HCT116 (cell line): ENCODE measurements at regions not wholly inside any gene's neighbourhood (a gene's known extent, or its start where the extent isn't known, plus 50 kb on each side); places are given as distances from the start of the nearest gene placed in this dataset.

Experiments
- EGR1 ChIP-seq: IDR thresholded peaks from 2 replicates; pipeline ENCODE4 v1.6.1; 2012; ENCODE audit warnings: low read depth
- EZH2 ChIP-seq: fragments of 200-600 bp; sonication (generic); IDR thresholded peaks from 2 replicates; pipeline ENCODE4 v1.6.1; 2017; ENCODE audit warnings: antibody characterized with exemption, mixed run types
- EZH2phosphoT487 ChIP-seq: fragments of 200-600 bp; IDR thresholded peaks from 2 replicates; pipeline ENCODE4 v1.6.1; 2018; ENCODE audit warnings: antibody characterized with exemption, borderline replicate concordance
- POLR2A ChIP-seq: IDR thresholded peaks from 2 replicates; pipeline ENCODE4 v1.7.0; 2011; ENCODE audit warnings: borderline replicate concordance; ENCODE audit not compliant: insufficient read depth, insufficient read length; ENCODE audit errors: extremely low read depth
- TF ChIP-seq, protein P1 (sequence below), 3 experiments: fragments of 200-600 bp in 1 of 3; sonication (generic) in 1 of 3; IDR thresholded peaks in 2 of 3; conservative IDR thresholded peaks in 1 of 3; 2 replicates each; pipeline ENCODE4 v1.5.1; 2012 to 2017; ENCODE audit warnings: low read depth in 2 of 3, low read length in 2 of 3, antibody characterized with exemption in 1 of 3, borderline replicate concordance in 1 of 3, control low read depth in 1 of 3, mild to moderate bottlenecking in 1 of 3, mixed read lengths in 1 of 3, mixed run types in 1 of 3, moderate library complexity in 1 of 3; ENCODE audit not compliant: insufficient read depth in 1 of 3

GRCh38 chr12:69117566-69118266, 121.7 kb upstream of the CPSF6 start:
- TF ChIP-seq, protein P1, sequence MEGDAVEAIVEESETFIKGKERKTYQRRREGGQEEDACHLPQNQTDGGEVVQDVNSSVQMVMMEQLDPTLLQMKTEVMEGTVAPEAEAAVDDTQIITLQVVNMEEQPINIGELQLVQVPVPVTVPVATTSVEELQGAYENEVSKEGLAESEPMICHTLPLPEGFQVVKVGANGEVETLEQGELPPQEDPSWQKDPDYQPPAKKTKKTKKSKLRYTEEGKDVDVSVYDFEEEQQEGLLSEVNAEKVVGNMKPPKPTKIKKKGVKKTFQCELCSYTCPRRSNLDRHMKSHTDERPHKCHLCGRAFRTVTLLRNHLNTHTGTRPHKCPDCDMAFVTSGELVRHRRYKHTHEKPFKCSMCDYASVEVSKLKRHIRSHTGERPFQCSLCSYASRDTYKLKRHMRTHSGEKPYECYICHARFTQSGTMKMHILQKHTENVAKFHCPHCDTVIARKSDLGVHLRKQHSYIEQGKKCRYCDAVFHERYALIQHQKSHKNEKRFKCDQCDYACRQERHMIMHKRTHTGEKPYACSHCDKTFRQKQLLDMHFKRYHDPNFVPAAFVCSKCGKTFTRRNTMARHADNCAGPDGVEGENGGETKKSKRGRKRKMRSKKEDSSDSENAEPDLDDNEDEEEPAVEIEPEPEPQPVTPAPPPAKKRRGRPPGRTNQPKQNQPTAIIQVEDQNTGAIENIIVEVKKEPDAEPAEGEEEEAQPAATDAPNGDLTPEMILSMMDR (IDR thresholded peaks at IDR 0.05 in 2 of 3, conservative IDR thresholded peaks at IDR 0.05 in 1 of 3; ENCODE audit: borderline replicate concordance in 1 of 3, insufficient read depth in 1 of 3, low read depth in 2 of 3, low read length in 2 of 3), result no peak
- TF ChIP-seq EGR1 (no peak), POLR2A (no peak), EZH2phosphoT487 (no peak), EZH2 (no peak)
